B cell (primary cell): ENCODE measurements at regions not wholly inside any gene's neighbourhood (a gene's known extent, or its start where the extent isn't known, plus 50 kb on each side); places are given as distances from the start of the nearest gene placed in this dataset.

Source experiments
- ATAC-seq: fragments of 200-7000 bp; cut with Tn5 transposase; one replicate; pipeline ENCODE4 v1.10.0; 2021; ENCODE audit warnings: low read depth, mild to moderate bottlenecking, moderate number of reproducible peaks, moderate library complexity
- CTCF ChIA-PET: fragments of 350-600 bp; sonication (Branson Sonifier 250); formaldehyde crosslinking; loops from one replicate; lab custom pipeline; 2021; ENCODE audit warnings: antibody characterized with exemption, inconsistent platforms; lab: Charles Lee
- POLR2A ChIA-PET: fragments of 350-600 bp; sonication (Branson Sonifier 250); formaldehyde crosslinking; loops from one replicate; lab custom pipeline; 2021; ENCODE audit warnings: antibody characterized with exemption; lab: Charles Lee
- DNase-seq: peaks from one replicate; pipeline ENCODE4 v3.0.0; 2013
- H2AFZ ChIP-seq: 2 replicates; pipeline ENCODE4 v1.6.1; 2012; ENCODE audit warnings: mild to moderate bottlenecking, low read depth, low read length; ENCODE audit not compliant: insufficient read depth, poor library complexity, severe bottlenecking
- H3K27ac ChIP-seq, 2 donors: 1 replicate in 1 of 2; 2 replicates in 1 of 2; pipeline ENCODE4 v1.5.1; 2012 to 2013; ENCODE audit warnings: low read length in 2 of 2, mild to moderate bottlenecking in 2 of 2, moderate library complexity in 1 of 2
- H3K27me3 ChIP-seq, 4 experiments: fragments of 200-600 bp in 1 of 4; sonication (generic) in 1 of 4; replicated peaks in 1 of 4; 1 replicate in 2 of 4; 2 replicates in 2 of 4; pipeline versions ENCODE4 v1.6.1 to v1.7.0; 2013 to 2016; ENCODE audit warnings: low read length in 3 of 4, mild to moderate bottlenecking in 2 of 4, mixed read lengths in 1 of 4, moderate library complexity in 1 of 4; ENCODE audit not compliant: insufficient read depth in 4 of 4, control insufficient read depth in 3 of 4; ENCODE audit errors: control extremely low read depth in 1 of 4
- H3K36me3 ChIP-seq, 2 experiments: replicated peaks in 1 of 2; 1 replicate in 1 of 2; 2 replicates in 1 of 2; pipeline versions ENCODE4 v1.6.1 to v1.7.1; 2013; ENCODE audit warnings: low read length in 1 of 2; ENCODE audit not compliant: insufficient read depth in 2 of 2, control insufficient read depth in 1 of 2; ENCODE audit errors: control extremely low read depth in 1 of 2, extremely low read depth in 1 of 2
- H3K4me1 ChIP-seq, 2 donors: fragments of 200-600 bp in 1 of 2; sonication (generic) in 1 of 2; 1 replicate in 1 of 2; 2 replicates in 1 of 2; pipeline versions ENCODE4 v1.5.1 to v1.6.1; 2013 to 2017; ENCODE audit warnings: low read length in 2 of 2; ENCODE audit not compliant: control insufficient read depth in 2 of 2, insufficient read depth in 2 of 2
- H3K4me2 ChIP-seq: replicated peaks from 2 replicates; pipeline ENCODE3; 2012; ENCODE audit warnings: mild to moderate bottlenecking, low read depth, low read length; ENCODE audit not compliant: poor library complexity, severe bottlenecking
- H3K4me3 ChIP-seq, 5 experiments: fragments of 200-600 bp in 1 of 5; sonication (generic) in 1 of 5; 1 replicate in 3 of 5; 2 replicates in 2 of 5; pipeline versions ENCODE4 v1.5.1 to v1.7.0; 2011 to 2016; ENCODE audit warnings: low read length in 4 of 5, mild to moderate bottlenecking in 4 of 5, low read depth in 2 of 5, control low read depth in 1 of 5, moderate library complexity in 1 of 5; ENCODE audit not compliant: insufficient read depth in 1 of 5; ENCODE audit errors: control extremely low read depth in 1 of 5, extremely low read depth in 1 of 5
- H3K79me2 ChIP-seq: fragments of 200-600 bp; sonication (generic); one replicate; pipeline ENCODE4 v1.6.0; 2016; ENCODE audit warnings: low read length; ENCODE audit not compliant: control insufficient read depth, insufficient read depth
- H3K9ac ChIP-seq: fragments of 200-600 bp; sonication (generic); 2 replicates; pipeline ENCODE4 v1.6.1; 2017; ENCODE audit warnings: mild to moderate bottlenecking, low read length, moderate library complexity
- H3K9me3 ChIP-seq, 3 donors: one replicate each; pipeline versions ENCODE4 v1.6.1 to v1.7.1; 2013; ENCODE audit warnings: low read length in 2 of 3; ENCODE audit not compliant: control insufficient read depth in 2 of 3, insufficient read depth in 1 of 3; ENCODE audit errors: control extremely low read depth in 1 of 3
- H4K20me1 ChIP-seq: 2 replicates; pipeline ENCODE4 v1.6.0; 2012; ENCODE audit warnings: mild to moderate bottlenecking, low read length; ENCODE audit not compliant: insufficient read depth, control insufficient read depth, poor library complexity, severe bottlenecking
- H3K27ac Mint-ChIP-seq: one replicate; pipeline ENCODE4 v1.8.0; 2021; ENCODE audit warnings: mixed read lengths
- H3K27me3 Mint-ChIP-seq: one replicate; pipeline ENCODE4 v1.8.0; 2021; ENCODE audit warnings: mixed read lengths
- H3K4me1 Mint-ChIP-seq: one replicate; pipeline ENCODE4 v1.8.0; 2021; ENCODE audit warnings: mixed read lengths
- H3K4me3 Mint-ChIP-seq: one replicate; pipeline ENCODE4 v1.8.0; 2021; ENCODE audit warnings: mixed read lengths
- H3K9me3 Mint-ChIP-seq: one replicate; pipeline ENCODE4 v1.8.0; 2022; ENCODE audit warnings: mixed read lengths; ENCODE audit not compliant: insufficient read depth
- EZH2 ChIP-seq: IDR thresholded peaks from 2 replicates; pipeline ENCODE4 v1.6.1; 2012; ENCODE audit warnings: borderline replicate concordance, low read depth, mild to moderate bottlenecking, moderate library complexity, low read length; ENCODE audit not compliant: insufficient read depth, poor library complexity, severe bottlenecking
- WGBS: methylation state at CpG from one replicate; pipeline ENCODE4 v1.1.5; 2013; ENCODE audit warnings: missing lambda C conversion rate; ENCODE audit not compliant: insufficient coverage; 5-methylcytosine and 5-hydroxymethylcytosine counted together
- intact Hi-C: fragments of 100-400 bp; cut with micrococcal nuclease; formaldehyde crosslinking; loops from one replicate; pipeline ENCODE4 v1.10.0; 2022
- TF ChIP-seq, protein P1 (sequence below): fragments of 200-600 bp; IDR thresholded peaks from one replicate; pipeline ENCODE4 v1.8.0; 2022; ENCODE audit warnings: antibody characterized with exemption, mild to moderate bottlenecking

DNA sequence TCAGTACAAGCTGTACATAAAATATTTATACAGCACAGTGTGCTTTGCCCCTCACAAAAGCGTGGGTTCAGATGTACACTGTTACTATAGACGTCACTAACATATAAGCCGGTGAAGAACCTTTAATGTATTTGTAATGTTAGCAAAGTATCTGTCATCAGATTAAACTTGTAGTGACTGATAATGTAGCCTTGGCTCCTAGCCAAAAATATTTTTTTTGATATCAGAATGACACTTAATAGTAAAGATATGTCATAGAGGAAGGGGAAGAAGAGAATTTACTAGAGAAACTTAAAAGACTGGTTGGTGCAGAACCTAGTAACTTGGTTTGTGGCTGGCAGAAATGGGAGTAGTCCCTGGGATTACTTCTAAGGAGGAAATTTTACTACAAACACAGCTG, 258.7 kb upstream of the DMRT1 start:
- no peak overlapping the region for H3K4me3 ChIP-seq

DNA sequence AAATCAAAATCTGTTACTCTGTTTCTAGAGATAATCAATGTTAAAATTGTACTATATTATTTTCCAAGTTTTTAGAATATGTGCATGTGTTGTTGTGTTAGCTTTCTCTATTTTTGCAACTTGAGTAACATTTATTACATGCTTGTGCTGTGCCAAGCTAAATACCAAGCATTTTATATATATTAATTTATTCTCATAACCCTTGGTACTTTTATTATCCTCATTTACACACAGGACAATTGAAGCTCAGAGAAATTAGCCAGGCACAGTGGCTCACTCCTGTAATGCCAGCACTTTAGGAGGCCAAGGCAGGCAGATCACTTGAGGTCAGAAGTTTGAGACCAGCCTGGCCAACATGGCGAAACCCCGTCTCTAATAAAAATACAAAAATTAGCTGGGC, 254.0 kb upstream of the DMRT1 start:
- no peak overlapping the region for H3K4me2 ChIP-seq
- no peak overlapping the region for H3K27ac Mint-ChIP-seq
- TF ChIP-seq, protein P1, sequence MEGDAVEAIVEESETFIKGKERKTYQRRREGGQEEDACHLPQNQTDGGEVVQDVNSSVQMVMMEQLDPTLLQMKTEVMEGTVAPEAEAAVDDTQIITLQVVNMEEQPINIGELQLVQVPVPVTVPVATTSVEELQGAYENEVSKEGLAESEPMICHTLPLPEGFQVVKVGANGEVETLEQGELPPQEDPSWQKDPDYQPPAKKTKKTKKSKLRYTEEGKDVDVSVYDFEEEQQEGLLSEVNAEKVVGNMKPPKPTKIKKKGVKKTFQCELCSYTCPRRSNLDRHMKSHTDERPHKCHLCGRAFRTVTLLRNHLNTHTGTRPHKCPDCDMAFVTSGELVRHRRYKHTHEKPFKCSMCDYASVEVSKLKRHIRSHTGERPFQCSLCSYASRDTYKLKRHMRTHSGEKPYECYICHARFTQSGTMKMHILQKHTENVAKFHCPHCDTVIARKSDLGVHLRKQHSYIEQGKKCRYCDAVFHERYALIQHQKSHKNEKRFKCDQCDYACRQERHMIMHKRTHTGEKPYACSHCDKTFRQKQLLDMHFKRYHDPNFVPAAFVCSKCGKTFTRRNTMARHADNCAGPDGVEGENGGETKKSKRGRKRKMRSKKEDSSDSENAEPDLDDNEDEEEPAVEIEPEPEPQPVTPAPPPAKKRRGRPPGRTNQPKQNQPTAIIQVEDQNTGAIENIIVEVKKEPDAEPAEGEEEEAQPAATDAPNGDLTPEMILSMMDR = no peak
- no peak for TF ChIP-seq EZH2
- DNase-seq (no peak), ATAC-seq (no peak)
- no peaks in the 10 kb centered on the region for H3K4me1 ChIP-seq
- no peak overlapping the region for H2AFZ ChIP-seq
- no peak overlapping the region for H3K27ac ChIP-seq
- H3K4me1 Mint-ChIP-seq = peaks cover 4% of the 10 kb centered on the region
- CTCF ChIA-PET = interaction anchor here (0.6 kb wide), 1 partner anchor 94 kb away, joined by 3 read pairs; no protein-coding TSS in a partner anchor
- intact Hi-C loops = no loop called here
- POLR2A ChIA-PET = no interaction called here
- no peak overlapping the region for H3K4me3 Mint-ChIP-seq
- no peaks in the 10 kb centered on the region for H3K27me3 ChIP-seq
- H3K36me3 ChIP-seq = no peaks in the 10 kb centered on the region
- H3K9me3 Mint-ChIP-seq = no peaks in the 10 kb centered on the region
- H3K4me3 ChIP-seq = no peak overlapping the region
- no peaks in the 10 kb centered on the region for H3K79me2 ChIP-seq
- 100% methylated on average over 1 of the region's 2 CpGs for WGBS
- no peak overlapping the region for H3K9ac ChIP-seq
- no peaks in the 10 kb centered on the region for H4K20me1 ChIP-seq
- no peaks in the 10 kb centered on the region for H3K9me3 ChIP-seq
- peaks cover 3% of the 10 kb centered on the region for H3K27me3 Mint-ChIP-seq

More for the DNA sequence above, 258.7 kb upstream of the DMRT1 start:
- Histone ChIP-seq H2AFZ (no peak overlapping the region), H3K9ac (no peak overlapping the region), H3K4me1 (no peaks in the 10 kb centered on the region), H4K20me1 (no peaks in the 10 kb centered on the region), H3K9me3 (peaks cover 0 to 3% (median 0%) of the 10 kb centered on the region in 3 donors), H3K36me3 (no peaks in the 10 kb centered on the region), H3K27ac (no peak overlapping the region), H3K4me2 (no peak overlapping the region), H3K79me2 (no peaks in the 10 kb centered on the region), H3K27me3 (peaks cover 0 to 9% (median 0%) of the 10 kb centered on the region in 4 experiments)
- CTCF ChIA-PET = no interaction called here
- Mint-ChIP-seq H3K4me1 (no peaks in the 10 kb centered on the region), H3K27ac (no peak overlapping the region), H3K27me3 (no peaks in the 10 kb centered on the region), H3K9me3 (no peaks in the 10 kb centered on the region), H3K4me3 (no peak overlapping the region)
- DNase-seq (no peak), ATAC-seq (no peak)
- POLR2A ChIA-PET = no interaction called here
- TF ChIP-seq, protein P1 = no peak
- TF ChIP-seq EZH2 = no peak
- intact Hi-C loops = no loop called here
- no CpG with 5 or more reads among the region's 3 CpGs for WGBS
